EH (cell line): ENCODE measurements at regions not wholly inside any gene's neighbourhood (a gene's known extent, or its start where the extent isn't known, plus 50 kb on each side); places are given as distances from the start of the nearest gene placed in this dataset.

Experiments used
- DNase-seq: peaks from one replicate; pipeline ENCODE4 v3.0.0-alpha.2; 2015; ENCODE audit warnings: low read depth

DNA sequence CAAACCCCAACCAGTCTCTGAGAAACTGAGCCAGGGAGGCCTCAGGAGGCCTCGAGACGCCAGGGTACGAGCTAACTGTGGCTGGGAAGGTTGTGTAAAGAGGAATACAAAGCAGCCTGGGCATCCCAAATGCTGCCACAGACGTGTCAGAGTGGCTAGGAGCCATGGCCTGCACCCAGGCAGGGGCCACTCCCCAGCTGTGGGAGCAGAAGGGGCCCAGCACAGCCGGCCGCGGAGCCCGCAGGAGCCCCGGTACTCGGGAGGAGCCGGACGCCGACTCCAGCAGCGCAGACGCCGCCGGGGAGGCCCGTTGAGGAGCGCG lies 349.8 kb upstream of the B3GAT1 start:
- no peak for DNase-seq

GRCh38 chr11:134761386-134761785 lies 349.3 kb upstream of the B3GAT1 start:
- no peak for DNase-seq

DNA sequence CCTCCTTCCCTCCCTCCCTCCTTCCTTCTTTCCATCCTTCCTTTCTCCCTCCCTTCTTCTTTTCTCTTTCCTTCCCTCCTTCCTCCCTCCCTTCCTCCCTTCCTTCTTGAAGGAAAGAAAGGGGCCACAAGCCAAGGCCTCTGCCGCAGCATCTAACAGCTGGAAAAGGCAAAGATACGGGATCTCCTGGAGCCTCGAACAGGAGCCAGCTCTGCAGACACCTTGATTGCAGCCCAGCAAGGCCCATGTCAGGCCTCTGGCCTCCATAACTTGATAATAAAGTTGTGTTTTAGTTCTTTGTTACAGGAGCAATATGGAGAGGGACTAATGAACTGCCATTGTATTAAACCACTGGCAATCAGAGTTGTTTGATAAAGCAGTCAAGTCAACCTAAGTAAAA lies 348.9 kb upstream of the B3GAT1 start:
- no peak for DNase-seq

DNA sequence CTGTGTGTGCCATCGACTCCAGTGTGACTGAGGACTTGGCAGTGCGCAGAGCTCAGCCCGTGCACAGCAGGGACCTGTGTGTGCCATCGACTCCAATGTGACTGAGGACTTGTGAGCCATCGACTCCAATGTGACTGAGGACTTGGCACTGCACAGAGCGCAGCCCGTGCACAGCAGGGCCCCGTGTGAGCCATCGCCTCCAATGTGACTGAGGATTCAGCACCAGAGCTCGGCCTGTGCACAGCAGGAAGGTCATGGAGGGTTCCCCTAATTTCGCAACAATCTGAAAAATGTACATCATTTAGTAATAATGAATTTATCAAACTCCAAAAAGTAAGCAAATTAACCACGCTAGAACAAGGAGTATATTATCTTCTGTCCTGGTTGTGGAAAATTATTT lies 348.3 kb upstream of the B3GAT1 start:
- DNase-seq, result no peak

DNA sequence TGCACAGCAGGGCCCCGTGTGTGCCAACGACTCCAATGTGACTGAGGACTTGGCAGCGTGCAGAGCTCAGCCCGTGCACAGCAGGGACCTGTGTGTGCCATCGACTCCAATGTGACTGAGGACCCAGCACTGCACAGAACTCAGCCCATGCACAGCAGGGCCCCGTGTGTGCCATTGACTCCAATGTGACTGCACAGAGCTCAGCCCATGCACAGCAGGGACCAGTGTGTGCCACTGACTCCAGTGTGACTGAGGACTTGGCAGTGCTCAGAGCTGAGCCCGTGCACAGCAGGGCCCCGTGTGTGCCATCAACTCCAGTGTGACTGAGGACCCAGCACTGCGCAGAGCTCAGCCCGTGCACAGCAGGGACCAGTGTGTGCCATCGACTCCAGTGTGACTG lies 347.8 kb upstream of the B3GAT1 start:
- DNase-seq, result no peak

DNA sequence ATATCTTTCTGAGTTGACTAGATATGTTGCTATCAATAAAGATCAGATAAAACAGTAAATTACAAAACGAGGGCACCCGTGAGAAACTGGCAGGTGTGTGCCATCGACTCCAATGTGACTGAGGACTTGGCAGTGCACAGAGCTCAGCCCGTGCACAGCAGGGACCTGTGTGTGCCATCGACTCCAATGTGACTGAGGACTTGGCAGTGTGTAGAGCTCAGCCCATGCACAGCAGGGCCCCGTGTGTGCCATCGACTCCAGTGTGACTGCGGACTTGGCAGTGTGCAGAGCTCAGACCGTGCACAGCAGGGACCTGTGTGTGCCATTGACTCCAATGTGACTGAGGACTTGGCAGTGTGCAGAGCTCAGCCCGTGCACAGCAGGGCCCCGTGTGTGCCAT lies 347.2 kb upstream of the B3GAT1 start:
- DNase-seq, result no peak

- no peak for DNase-seq
These were observed 346.4 kb upstream of the B3GAT1 start for GRCh38 chr11:134758342-134758931.

DNA sequence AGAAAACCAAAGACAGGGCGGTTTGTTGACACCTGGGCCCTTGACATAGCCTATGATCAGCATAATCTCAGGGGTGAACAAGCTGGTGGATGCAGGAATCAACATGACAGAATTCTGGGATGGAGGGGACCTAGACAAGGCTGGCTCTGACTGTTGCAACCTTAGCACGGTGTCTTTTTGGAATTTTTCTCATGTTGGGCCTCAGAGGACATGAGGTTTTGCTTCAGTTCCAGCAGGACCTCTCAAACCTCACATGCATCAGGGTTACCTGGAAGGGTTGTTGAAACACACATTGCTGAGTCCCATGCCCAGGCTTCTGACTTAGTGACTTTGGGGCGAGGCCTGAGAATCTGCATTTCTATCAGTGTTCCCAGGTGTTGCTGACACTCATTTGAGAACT lies 345.6 kb upstream of the B3GAT1 start:
- DNase-seq, result no peak

DNA sequence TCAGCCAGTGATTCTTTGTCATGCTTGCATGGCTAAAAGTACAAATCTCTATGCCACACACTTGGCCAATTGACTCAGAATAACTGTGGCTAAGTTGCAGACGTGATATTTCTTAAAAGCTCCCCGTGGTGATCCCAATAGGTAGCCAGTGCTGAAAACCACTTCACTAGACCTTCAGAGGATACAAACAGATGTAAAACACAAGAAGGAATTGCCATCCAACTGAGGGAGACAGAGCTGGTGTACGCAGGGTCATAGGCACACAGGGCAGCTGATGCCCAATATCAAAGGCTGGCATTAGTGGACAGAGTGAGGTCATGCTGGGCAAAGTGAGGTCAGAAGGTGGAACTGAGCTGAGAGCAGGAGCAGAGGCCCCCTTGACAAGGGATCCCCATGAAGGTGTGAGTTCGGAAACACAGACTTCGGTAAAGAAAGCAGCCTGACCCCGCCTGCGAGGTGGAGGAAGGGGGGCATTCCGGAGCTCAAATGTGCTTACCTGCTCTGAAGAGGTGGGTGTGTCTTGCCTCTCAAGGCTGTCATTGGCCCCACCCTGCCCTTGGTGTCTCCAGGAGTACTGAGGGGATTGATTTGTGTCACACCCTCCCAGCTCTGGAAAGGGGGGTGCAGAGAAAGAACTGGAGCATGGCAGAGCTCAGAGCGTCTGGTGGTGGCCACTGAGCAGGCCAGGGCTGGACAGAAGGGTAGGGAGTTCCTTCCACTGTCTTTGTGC lies 344.9 kb upstream of the B3GAT1 start:
- DNase-seq, result no peak

DNA sequence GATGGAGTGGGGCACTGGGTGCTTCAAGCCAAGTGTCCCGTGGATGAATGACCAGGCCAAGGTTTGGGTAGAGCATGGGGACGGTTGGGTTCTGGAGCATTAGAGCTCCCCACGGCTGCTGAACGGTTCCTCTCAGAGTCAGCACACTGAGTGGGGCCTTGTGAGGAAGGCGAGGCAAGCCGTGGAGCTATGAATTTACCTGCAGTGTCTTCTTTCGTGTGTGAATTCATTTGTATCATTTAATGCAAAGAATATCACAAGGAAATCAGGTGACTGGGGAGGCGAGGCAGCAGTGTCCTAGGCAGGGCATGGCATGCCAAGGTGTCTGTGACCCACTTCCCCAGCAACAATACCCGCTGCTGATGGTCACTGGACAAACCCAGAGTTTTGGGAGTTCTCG lies 343.5 kb upstream of the B3GAT1 start:
- DNase-seq, result no peak

DNA sequence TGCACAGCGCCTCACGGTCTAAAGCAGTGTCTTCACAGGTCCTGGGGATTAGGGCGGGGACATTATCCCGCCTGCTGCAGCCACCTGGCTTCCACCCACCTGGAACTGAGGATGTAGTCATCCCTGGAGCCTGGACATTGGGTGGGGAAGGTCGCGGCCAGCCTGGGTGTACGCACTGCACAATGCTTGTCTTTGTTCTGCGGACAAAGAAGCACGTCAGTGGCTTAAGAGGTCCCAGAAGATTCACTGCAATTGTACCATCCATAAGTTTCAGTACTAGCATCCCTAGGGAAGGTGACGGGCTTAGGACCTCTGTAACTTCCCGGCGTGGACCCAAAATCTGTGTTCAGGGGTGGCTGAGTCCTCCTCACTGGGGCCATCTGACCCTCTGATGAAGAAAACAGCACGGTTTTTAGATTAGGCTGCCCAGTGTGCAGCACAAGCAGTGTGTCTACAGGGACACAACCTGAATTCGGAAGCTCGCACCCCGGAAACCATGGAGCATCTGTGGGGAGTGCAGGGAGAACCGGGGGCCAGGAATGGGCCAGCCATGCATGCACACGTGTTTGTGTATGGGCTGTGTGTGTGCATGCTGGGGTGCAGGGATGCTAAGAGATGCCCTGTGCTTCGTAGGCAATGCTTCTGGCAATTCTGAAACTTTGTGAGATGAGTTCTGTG lies 342.6 kb upstream of the B3GAT1 start:
- DNase-seq, result no peak

- no peak for DNase-seq
These were observed 341.9 kb upstream of the B3GAT1 start for GRCh38 chr11:134753771-134754520.

- DNase-seq, result no peak
These were observed 341.1 kb upstream of the B3GAT1 start for GRCh38 chr11:134752964-134753770.

DNA sequence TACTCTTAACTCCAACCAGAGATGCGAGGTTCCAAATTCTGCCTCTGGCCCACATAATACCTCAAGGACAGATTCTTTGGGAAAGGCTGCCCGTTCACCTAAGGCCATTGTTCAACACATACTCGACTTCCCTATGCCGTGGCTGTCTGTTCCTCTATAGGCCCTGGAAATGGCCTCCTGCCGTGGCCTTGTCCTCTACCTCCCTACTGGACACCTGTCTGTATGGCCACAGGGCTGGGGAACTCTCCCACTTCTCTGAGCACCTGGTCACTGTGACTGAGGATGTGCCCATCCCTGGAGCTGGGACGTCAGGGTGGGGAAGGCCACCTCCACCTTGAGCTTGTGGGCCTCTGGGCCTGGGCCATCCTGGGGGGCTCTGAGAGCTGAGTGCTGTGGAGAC lies 340.5 kb upstream of the B3GAT1 start:
- no peak for DNase-seq

DNA sequence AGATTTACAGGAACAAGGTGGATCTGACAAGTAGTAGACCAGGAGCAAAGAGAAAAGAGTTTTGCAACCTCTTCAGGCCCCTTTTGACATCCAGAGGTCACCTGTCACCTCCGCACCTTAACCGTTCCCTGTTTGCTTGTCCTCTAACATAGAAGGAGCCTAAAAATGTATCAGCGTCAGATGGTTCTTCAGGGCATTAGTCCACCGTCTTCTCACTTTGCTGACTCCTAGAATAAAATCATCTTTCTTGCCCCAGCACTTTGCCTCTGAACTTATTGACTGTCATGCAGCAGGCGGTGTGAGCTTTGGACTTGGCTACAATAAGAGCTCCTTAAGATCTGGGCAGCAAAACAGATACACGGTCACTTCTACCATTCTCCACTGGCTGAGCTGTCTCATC lies 339.7 kb upstream of the B3GAT1 start:
- DNase-seq, result no peak

DNA sequence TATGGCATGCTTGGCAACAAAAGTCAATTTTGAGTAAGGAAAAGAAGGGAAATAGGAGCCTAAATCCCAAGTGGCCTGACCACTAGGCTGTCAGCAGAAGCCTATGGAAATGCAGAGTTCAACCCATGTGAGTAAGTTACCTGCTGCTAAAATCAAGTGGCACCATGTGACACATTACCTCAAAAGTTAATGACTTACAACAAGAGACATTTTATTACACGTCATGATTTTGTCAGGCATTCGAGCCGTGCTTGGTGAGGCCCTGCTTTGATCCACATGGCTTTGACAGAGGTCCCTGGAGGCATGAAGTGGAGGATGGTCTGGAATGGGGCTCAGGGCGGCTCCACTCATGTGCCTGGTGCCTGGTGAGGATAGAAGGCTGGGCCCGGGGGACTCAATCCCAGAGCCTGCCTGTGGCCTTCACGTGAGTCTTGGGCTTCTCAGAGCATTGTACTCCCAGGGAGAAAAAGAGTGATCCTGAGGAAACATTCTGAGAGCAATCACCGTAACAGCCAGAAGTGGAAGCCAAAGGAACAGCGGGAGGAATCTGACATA lies 339.1 kb upstream of the B3GAT1 start:
- DNase-seq, result no peak

DNA sequence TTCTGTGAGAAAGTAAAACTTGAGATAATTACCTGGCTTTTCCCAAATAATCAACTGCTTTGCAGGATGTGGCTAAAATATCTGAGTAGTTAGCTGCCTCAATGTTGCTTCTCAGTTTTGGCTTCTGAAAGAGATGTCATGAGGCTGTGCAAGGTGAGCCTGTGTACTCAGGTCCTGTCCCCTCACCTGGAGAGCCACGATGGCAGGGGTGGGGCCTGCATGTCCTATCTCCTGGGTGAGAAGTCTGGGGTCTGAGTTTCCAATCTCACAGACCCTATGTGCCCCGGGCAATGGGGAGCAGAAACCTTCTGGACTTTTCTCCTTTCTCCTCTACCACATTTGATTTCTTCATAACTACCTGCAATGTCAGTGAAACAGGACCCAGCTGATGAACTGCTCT lies 338.6 kb upstream of the B3GAT1 start:
- no peak for DNase-seq

GRCh38 chr11:134749040-134749839 lies 337.2 kb upstream of the B3GAT1 start:
- DNase-seq, result no peak

DNA sequence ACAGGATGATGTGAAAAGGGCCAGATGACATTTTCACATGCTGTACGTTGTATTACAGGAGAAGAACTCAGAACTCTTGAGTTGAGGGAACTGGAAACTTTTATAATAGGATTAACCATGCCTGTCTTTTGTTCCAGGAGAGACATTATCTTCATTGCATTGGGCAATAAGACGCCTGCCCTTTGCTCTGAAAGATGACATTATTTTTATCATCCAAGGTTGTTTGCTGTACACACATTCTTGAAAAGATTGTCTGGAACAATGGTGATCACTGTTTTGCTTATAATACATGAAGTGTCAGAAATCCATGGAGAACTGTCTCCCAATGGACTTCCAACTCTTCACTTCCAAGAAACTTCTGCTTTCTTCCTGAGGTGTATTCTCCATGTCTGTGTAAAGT lies 334.6 kb upstream of the B3GAT1 start:
- no peak for DNase-seq

DNA sequence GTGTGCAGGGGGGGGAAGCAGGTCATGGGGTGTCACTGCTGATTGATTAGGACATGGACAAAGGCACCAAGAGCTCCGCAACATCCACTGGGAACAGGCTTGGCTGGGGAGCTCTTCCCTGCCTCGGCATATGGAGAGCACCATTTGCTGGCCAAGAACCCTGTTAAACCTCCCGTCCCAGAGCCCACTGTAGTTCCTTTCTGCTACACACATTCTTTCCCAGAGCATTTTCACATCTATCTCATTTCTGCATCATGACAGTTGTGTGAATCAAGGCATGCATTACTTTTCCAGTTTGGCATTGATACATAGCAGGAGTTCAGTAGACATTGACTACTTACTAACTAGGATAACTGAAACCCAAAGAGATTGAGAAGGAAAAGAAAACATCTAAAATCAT lies 333.4 kb upstream of the B3GAT1 start:
- no peak for DNase-seq

DNA sequence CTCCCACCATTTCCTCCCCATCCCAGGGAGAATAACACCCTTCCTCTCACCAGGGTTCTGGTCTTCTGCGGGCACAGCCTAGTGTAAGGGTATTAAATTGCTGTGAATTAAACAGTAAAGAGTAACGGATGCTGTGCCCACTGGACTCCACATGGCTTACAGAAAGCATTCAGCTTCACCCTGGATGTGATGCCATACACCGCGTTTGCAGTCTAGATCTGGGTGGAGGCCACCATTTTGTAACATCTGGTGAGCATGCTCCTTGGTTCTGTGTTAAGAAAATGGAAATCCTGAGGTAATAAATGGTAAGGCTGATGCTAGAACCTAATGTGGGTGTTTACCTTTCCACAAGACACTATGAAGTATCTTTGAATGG lies 331.8 kb upstream of the B3GAT1 start:
- DNase-seq, result no peak
